ENCODE measurements at regions not wholly inside any gene's neighbourhood (a gene's known extent, or its start where the extent isn't known, plus 50 kb on each side); places are given as distances from the start of the nearest gene placed in this dataset.

- no peaks in the 10 kb centered on the region for H3K4me1 ChIP-seq
- H3K9me3 ChIP-seq (ENCODE audit: control insufficient read depth, low read length): no peaks in the 10 kb centered on the region
- no peak overlapping the region for H2AFZ ChIP-seq
- no peak overlapping the region for H3K4me2 ChIP-seq (ENCODE audit: low read length)
- no peak for TF ChIP-seq CTCF (IDR thresholded peaks at IDR 0.05)
- H3K4me3 ChIP-seq (ENCODE audit: low read depth, low read length): no peak overlapping the region
- no peak overlapping the region for H3K27ac ChIP-seq
- no peaks in the 10 kb centered on the region for H3K79me2 ChIP-seq
- no peaks in the 10 kb centered on the region for H3K36me3 ChIP-seq (ENCODE audit: control insufficient read depth, insufficient read depth, low read length)
- no peak overlapping the region for H3K9ac ChIP-seq
- H3K27me3 ChIP-seq (ENCODE audit: control insufficient read depth, insufficient read depth, low read length): no peaks in the 10 kb centered on the region
These were observed 180.0 kb downstream of the TOX3 start for GRCh38 chr16:52366983-52367382.

- Histone ChIP-seq H3K36me3 (ENCODE audit: control insufficient read depth, insufficient read depth, low read length) (no peaks in the 10 kb centered on the region), H3K4me1 (no peaks in the 10 kb centered on the region), H3K4me3 (ENCODE audit: low read depth, low read length) (no peak overlapping the region), H3K4me2 (ENCODE audit: low read length) (no peak overlapping the region), H3K27me3 (ENCODE audit: control insufficient read depth, insufficient read depth, low read length) (no peaks in the 10 kb centered on the region), H3K9me3 (ENCODE audit: control insufficient read depth, low read length) (no peaks in the 10 kb centered on the region), H3K79me2 (no peaks in the 10 kb centered on the region), H3K27ac (no peak overlapping the region), H2AFZ (no peak overlapping the region), H3K9ac (no peak overlapping the region)
- TF ChIP-seq CTCF (IDR thresholded peaks at IDR 0.05): no peak
These were observed 182.4 kb downstream of the TOX3 start for GRCh38 chr16:52364500-52364899.

GRCh38 chr16:52363082-52363481 lies 183.9 kb downstream of the TOX3 start:
- no peaks in the 10 kb centered on the region for H3K27me3 ChIP-seq (ENCODE audit: control insufficient read depth, insufficient read depth, low read length)
- H3K27ac ChIP-seq: no peak overlapping the region
- H3K4me3 ChIP-seq (ENCODE audit: low read depth, low read length): no peak overlapping the region
- TF ChIP-seq CTCF (IDR thresholded peaks at IDR 0.05): no peak
- H3K9ac ChIP-seq: no peak overlapping the region
- H3K9me3 ChIP-seq (ENCODE audit: control insufficient read depth, low read length): no peaks in the 10 kb centered on the region
- no peaks in the 10 kb centered on the region for H3K36me3 ChIP-seq (ENCODE audit: control insufficient read depth, insufficient read depth, low read length)
- H3K79me2 ChIP-seq: no peaks in the 10 kb centered on the region
- H3K4me2 ChIP-seq (ENCODE audit: low read length): no peak overlapping the region
- H2AFZ ChIP-seq: no peak overlapping the region
- no peaks in the 10 kb centered on the region for H3K4me1 ChIP-seq

- Histone ChIP-seq H3K4me1 (no peaks in the 10 kb centered on the region), H3K27ac (no peak overlapping the region), H3K27me3 (ENCODE audit: control insufficient read depth, insufficient read depth, low read length) (no peaks in the 10 kb centered on the region), H3K9ac (no peak overlapping the region), H3K36me3 (ENCODE audit: control insufficient read depth, insufficient read depth, low read length) (no peaks in the 10 kb centered on the region), H3K79me2 (no peaks in the 10 kb centered on the region), H3K4me3 (ENCODE audit: low read depth, low read length) (no peak overlapping the region), H2AFZ (no peak overlapping the region), H3K4me2 (ENCODE audit: low read length) (no peak overlapping the region), H3K9me3 (ENCODE audit: control insufficient read depth, low read length) (no peaks in the 10 kb centered on the region)
- TF ChIP-seq CTCF (IDR thresholded peaks at IDR 0.05): no peak
These were observed 189.2 kb downstream of the TOX3 start for GRCh38 chr16:52357711-52358110.

GRCh38 chr16:52353249-52353648 lies 193.7 kb downstream of the TOX3 start:
- Histone ChIP-seq H2AFZ (no peak overlapping the region), H3K9ac (no peak overlapping the region), H3K4me2 (ENCODE audit: low read length) (no peak overlapping the region), H3K79me2 (no peaks in the 10 kb centered on the region), H3K4me1 (no peaks in the 10 kb centered on the region), H3K4me3 (ENCODE audit: low read depth, low read length) (no peak overlapping the region), H3K36me3 (ENCODE audit: control insufficient read depth, insufficient read depth, low read length) (no peaks in the 10 kb centered on the region), H3K27me3 (ENCODE audit: control insufficient read depth, insufficient read depth, low read length) (no peaks in the 10 kb centered on the region), H3K27ac (no peak overlapping the region), H3K9me3 (ENCODE audit: control insufficient read depth, low read length) (no peaks in the 10 kb centered on the region)
- no peak for TF ChIP-seq CTCF (IDR thresholded peaks at IDR 0.05)
